K562 (cell line): ENCODE measurements at regions not wholly inside any gene's neighbourhood (a gene's known extent, or its start where the extent isn't known, plus 50 kb on each side); places are given as distances from the start of the nearest gene placed in this dataset.

Experiments
- ATAC-seq: fragments of 200-7000 bp; cut with Tn5 transposase; 3 replicates; pipeline ENCODE4 v1.9.1; 2020; ENCODE audit warnings: moderate library complexity
- BruUV-seq: library from RNA; stranded (reverse); fragments of 400-500 nt; replicated peaks from 2 replicates; lab custom pipeline; 2021; lab: Mats Ljungman, UMichigan
- CTCF ChIA-PET: fragments of 300-600 bp; formaldehyde crosslinking; extraction: SDS; loops from one replicate; lab custom pipeline; 2021; ENCODE audit warnings: low intra/inter-chr PET ratio; lab: Yijun Ruan, JAX
- POLR2A ChIA-PET: fragments of 300-600, 350-650 bp; sonication (Branson Sonifier 250); formaldehyde crosslinking; extraction: SDS; loops from one replicate; lab custom pipeline; 2021; ENCODE audit warnings: antibody characterized with exemption, inconsistent platforms; lab: Yijun Ruan, JAX
- DNase-seq, 4 experiments: peaks; one replicate each; pipeline versions ENCODE4 v3.0.0 to v3.0.0-alpha.2; 2011 to 2018; ENCODE audit warnings: low spot score in 3 of 4, mixed read lengths in 3 of 4; ENCODE audit errors: extremely low read depth in 1 of 4
- FAIRE-seq: peaks from 2 replicates; lab custom pipeline; 2011; peaks lifted over from hg19 to GRCh38; lab: Jason Lieb, UNC
- H2AFZ ChIP-seq: 2 replicates; pipeline ENCODE4 v1.6.0; 2011; ENCODE audit warnings: low read depth, low read length, control low read depth, inconsistent platforms
- H3K27ac ChIP-seq: fragments of 200-600 bp; 3 replicates; pipeline ENCODE4 v1.8.0; 2011; ENCODE audit warnings: low read depth, mild to moderate bottlenecking, control low read depth, inconsistent platforms, low read length, moderate library complexity, mixed read lengths; ENCODE audit errors: extremely low read depth
- H3K27me3 ChIP-seq, 2 experiments: fragments of 300-600 bp in 1 of 2; 2 replicates in 1 of 2; 3 replicates in 1 of 2; pipeline versions ENCODE4 v1.6.0 to v1.8.0; 2011; ENCODE audit warnings: inconsistent platforms in 2 of 2, low read length in 2 of 2, mild to moderate bottlenecking in 1 of 2, mixed read lengths in 1 of 2, moderate library complexity in 1 of 2; ENCODE audit not compliant: control insufficient read depth in 2 of 2, insufficient read depth in 2 of 2
- H3K36me3 ChIP-seq: fragments of 300-600 bp; 3 replicates; pipeline ENCODE4 v1.8.0; 2011; ENCODE audit warnings: mild to moderate bottlenecking, low read length, inconsistent platforms; ENCODE audit not compliant: control insufficient read depth, insufficient read depth
- H3K4me1 ChIP-seq, 2 experiments: fragments of 200-600 bp in 1 of 2; replicated peaks in 1 of 2; 2 replicates in 1 of 2; 3 replicates in 1 of 2; pipeline versions ENCODE4 v1.5.1 to v1.8.0; 2011; ENCODE audit warnings: inconsistent platforms in 2 of 2, low read length in 2 of 2, mild to moderate bottlenecking in 1 of 2, mixed read lengths in 1 of 2, moderate library complexity in 1 of 2; ENCODE audit not compliant: control insufficient read depth in 2 of 2, insufficient read depth in 2 of 2
- H3K4me2 ChIP-seq: 2 replicates; pipeline ENCODE4 v1.6.1; 2011; ENCODE audit warnings: low read length, control low read depth, inconsistent platforms, mixed read lengths; ENCODE audit not compliant: insufficient read depth
- H3K4me3 ChIP-seq: fragments of 200-600 bp; sonication (generic), shearing (Covaris generic); 2 replicates; pipeline ENCODE4 v1.5.1; 2016; ENCODE audit warnings: control low read depth, inconsistent platforms
- H3K79me2 ChIP-seq: fragments of 200-600 bp; 3 replicates; pipeline ENCODE4 v1.8.0; 2011; ENCODE audit warnings: low read length, inconsistent platforms; ENCODE audit not compliant: control insufficient read depth, insufficient read depth
- H3K9ac ChIP-seq, 2 experiments: 2 replicates each; pipeline versions ENCODE4 v1.6.0 to v1.6.1; 2011; ENCODE audit warnings: low read depth in 2 of 2, low read length in 2 of 2, control low read depth in 1 of 2, inconsistent platforms in 1 of 2, mild to moderate bottlenecking in 1 of 2, mixed read lengths in 1 of 2; ENCODE audit not compliant: insufficient read depth in 1 of 2
- H3K9me1 ChIP-seq: one replicate; pipeline ENCODE4 v1.6.0; 2011; ENCODE audit warnings: inconsistent platforms, mild to moderate bottlenecking, low read length, moderate library complexity; ENCODE audit not compliant: control insufficient read depth, insufficient read depth
- H3K9me3 ChIP-seq: replicated peaks from 2 replicates; pipeline ENCODE4 v1.5.1; 2011; ENCODE audit warnings: low read depth, low read length, inconsistent platforms; ENCODE audit not compliant: control insufficient read depth, insufficient read depth
- H4K20me1 ChIP-seq: replicated peaks from 2 replicates; pipeline ENCODE4 v1.6.1; 2011; ENCODE audit warnings: low read length, inconsistent platforms, mixed read lengths; ENCODE audit not compliant: control insufficient read depth, insufficient read depth
- MBD2 ChIP-seq: sonication (generic); IDR thresholded peaks from 2 replicates; pipeline ENCODE4 v1.6.1; 2016; ENCODE audit warnings: low read depth, borderline replicate concordance
- NRF1 ChIP-seq, 2 experiments: fragments of 450-650 bp; IDR thresholded peaks in 1 of 2; conservative IDR thresholded peaks in 1 of 2; 2 replicates each; pipeline ENCODE4 v1.6.1; 2014; ENCODE audit warnings: mild to moderate bottlenecking in 2 of 2
- ZNF23 ChIP-seq: fragments of 250-450 bp; sonication (Bioruptor Pico); IDR thresholded peaks from 2 replicates; pipeline ENCODE4 v1.4.0; 2020; ENCODE audit warnings: mild to moderate bottlenecking
- WGBS: fragments of 100-300 bp; shearing (Covaris generic); methylation state at CpG from one replicate; pipeline ENCODE4 v1.1.6; 2016; ENCODE audit warnings: low coverage, mixed read lengths; ENCODE audit not compliant: insufficient coverage; ENCODE audit errors: missing lambda C conversion rate; 5-methylcytosine and 5-hydroxymethylcytosine counted together
- in situ Hi-C: fragments of 300-500 bp; cut with MboI; formaldehyde crosslinking; loops from 4 replicates; pipeline ENCODE4 v1.15.0; 2018; ENCODE audit warnings: inconsistent platforms, mixed read lengths
- intact Hi-C: fragments of 100-400 bp; cut with micrococcal nuclease; formaldehyde crosslinking; loops from 2 replicates; pipeline ENCODE4 v1.14.2; 2022
- TF ChIP-seq, protein P1 (sequence below): sonication (generic); formaldehyde crosslinking; IDR thresholded peaks from 2 replicates; pipeline ENCODE4 v1.8.0; 2022; ENCODE audit warnings: missing genetic modification reagents, mild to moderate bottlenecking, moderate library complexity, borderline replicate concordance

DNA sequence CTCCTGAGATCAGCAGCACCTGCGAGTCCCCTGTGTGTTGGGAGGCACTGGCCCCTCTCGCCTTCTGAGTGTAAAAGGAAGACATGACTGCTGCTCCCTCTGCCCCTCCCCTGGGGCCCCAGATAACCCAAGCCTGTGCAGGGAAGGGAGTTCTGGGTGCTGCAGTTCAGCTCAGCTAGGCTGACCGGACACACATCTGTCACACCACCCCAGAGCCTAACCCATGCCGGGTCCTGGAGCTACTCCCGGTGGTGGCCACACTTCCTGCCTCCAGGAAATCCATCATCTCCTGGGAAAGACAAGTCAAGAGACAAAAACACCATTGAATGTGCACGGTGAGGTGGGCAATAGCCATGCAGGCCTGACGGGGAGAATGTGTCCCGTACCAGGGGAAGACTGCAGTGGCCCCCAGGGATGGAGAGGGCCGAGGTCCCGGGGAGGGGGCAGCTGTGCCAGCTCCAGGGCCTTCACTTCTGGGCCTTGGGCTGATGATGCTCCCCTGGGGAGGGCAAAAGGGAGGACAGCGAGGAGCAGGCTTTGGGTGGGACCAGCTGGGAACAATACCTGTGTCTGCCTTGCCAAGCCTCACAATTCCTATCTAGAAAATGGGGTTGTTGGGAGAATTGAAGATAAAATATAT is 210.6 kb downstream of the TFCP2L1 start:
- H3K36me3 ChIP-seq: no peaks in the 10 kb centered on the region
- CTCF ChIA-PET: interaction anchor here (0.5 to 1.2 kb wide), 2 partner anchors 182 to 380 kb away, joined by 3 to 5 read pairs; no protein-coding TSS in a partner anchor
- no peak overlapping the region for H3K27ac ChIP-seq
- no peak overlapping the region for H2AFZ ChIP-seq
- 5% methylated on average over 11 of the region's 11 CpGs for WGBS
- H3K79me2 ChIP-seq: no peaks in the 10 kb centered on the region
- POLR2A ChIA-PET: interaction anchor here (0.6 to 1.9 kb wide), 33 partner anchors 8 to 1855 kb away, joined by 3 to 12 read pairs (median 4); partner anchors contain the start of gene RNU4ATAC
- in situ Hi-C loops: no loop called here
- no peak for TF ChIP-seq ZNF23 (CRISPR knock-in tag)
- TF ChIP-seq MBD2: no peak
- TF ChIP-seq, protein P1, sequence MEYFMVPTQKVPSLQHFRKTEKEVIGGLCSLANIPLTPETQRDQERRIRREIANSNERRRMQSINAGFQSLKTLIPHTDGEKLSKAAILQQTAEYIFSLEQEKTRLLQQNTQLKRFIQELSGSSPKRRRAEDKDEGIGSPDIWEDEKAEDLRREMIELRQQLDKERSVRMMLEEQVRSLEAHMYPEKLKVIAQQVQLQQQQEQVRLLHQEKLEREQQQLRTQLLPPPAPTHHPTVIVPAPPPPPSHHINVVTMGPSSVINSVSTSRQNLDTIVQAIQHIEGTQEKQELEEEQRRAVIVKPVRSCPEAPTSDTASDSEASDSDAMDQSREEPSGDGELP (CRISPR knock-in tag): peak; percentile 71
- TF ChIP-seq NRF1 (conservative IDR thresholded peaks at IDR 0.05 in 1 of 2, IDR thresholded peaks at IDR 0.05 in 1 of 2): 0 out of 4 replicates have a peak, but pooled peaks of 1 of the 2 experiments have one; percentile 4
- BruUV-seq: no TSS peak
- H3K9ac ChIP-seq: peak overlapping the region in 1 of 2 experiments; percentile 10; a peak in 1 of 4 replicates
- DNase-seq (peak in 2 of 4 experiments; percentile 14 to 16), ATAC-seq (peak; percentile 4; the same call in 2 of the 3 replicates), FAIRE-seq (no peak)
- H3K9me1 ChIP-seq: peaks cover 2% of the 10 kb centered on the region
- peaks cover 0 to 21% of the 10 kb centered on the region in 2 experiments; a peak in 2 of 5 replicates for H3K4me1 ChIP-seq
- no peak overlapping the region for H3K4me3 ChIP-seq
- intact Hi-C loops: loop anchor here (10.0 kb wide), 1 partner anchor 190 kb away; no protein-coding TSS in a partner anchor
- H3K27me3 ChIP-seq: peaks cover 5 to 52% of the 10 kb centered on the region in 2 experiments; a peak in 4 of 5 replicates
- no peak overlapping the region for H3K4me2 ChIP-seq
- H4K20me1 ChIP-seq: peaks cover 29% of the 10 kb centered on the region
- no peaks in the 10 kb centered on the region for H3K9me3 ChIP-seq
